A673 (cell line): ENCODE measurements at regions not wholly inside any gene's neighbourhood (a gene's known extent, or its start where the extent isn't known, plus 50 kb on each side); places are given as distances from the start of the nearest gene placed in this dataset.

Experiments used
- EZH2 ChIP-seq: fragments of 200-600 bp; sonication (generic); IDR thresholded peaks from 2 replicates; pipeline ENCODE4 v1.6.1; 2017; ENCODE audit warnings: borderline replicate concordance, low read depth, mild to moderate bottlenecking, mixed read lengths, antibody characterized with exemption, low read length; ENCODE audit not compliant: poor library complexity, severe bottlenecking
- TF ChIP-seq, protein P1 (sequence below): fragments of 300-800, 200-600 bp; sonication (generic); conservative IDR thresholded peaks from 2 replicates; pipeline ENCODE4 v1.5.1; 2017; ENCODE audit warnings: low read depth, mild to moderate bottlenecking, antibody characterized with exemption, low read length, moderate library complexity, mixed read lengths

DNA sequence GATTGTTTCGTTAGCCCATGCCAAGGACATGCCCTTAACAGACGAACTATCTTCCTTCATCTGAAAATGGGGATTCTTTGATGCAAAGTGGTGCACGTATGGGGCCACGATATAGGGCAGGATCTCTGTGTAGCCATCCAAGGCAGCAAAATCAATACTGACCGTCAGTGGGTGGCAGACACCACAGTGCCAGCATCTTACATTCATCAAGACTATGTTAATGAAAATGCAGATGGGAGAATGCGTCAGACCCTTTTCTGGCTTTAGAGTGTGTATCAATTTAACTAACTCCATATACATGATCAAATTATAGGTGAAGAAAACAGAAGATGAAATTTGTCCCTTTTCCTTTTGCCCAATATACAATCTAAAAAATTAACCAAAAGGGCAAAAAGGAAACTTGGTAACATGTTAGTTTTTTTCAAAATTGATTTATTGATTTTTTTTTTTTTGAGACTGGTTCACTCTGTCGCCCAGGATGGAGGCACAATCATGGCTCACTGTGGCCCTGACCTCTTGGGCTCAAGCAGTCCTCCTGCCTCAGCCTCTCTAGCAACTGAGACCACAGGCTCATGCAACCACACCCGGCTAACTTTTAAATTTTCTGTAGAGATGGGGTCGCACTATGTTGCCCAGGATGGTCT lies 169.2 kb upstream of the SPRY4 start:
- TF ChIP-seq, protein P1, sequence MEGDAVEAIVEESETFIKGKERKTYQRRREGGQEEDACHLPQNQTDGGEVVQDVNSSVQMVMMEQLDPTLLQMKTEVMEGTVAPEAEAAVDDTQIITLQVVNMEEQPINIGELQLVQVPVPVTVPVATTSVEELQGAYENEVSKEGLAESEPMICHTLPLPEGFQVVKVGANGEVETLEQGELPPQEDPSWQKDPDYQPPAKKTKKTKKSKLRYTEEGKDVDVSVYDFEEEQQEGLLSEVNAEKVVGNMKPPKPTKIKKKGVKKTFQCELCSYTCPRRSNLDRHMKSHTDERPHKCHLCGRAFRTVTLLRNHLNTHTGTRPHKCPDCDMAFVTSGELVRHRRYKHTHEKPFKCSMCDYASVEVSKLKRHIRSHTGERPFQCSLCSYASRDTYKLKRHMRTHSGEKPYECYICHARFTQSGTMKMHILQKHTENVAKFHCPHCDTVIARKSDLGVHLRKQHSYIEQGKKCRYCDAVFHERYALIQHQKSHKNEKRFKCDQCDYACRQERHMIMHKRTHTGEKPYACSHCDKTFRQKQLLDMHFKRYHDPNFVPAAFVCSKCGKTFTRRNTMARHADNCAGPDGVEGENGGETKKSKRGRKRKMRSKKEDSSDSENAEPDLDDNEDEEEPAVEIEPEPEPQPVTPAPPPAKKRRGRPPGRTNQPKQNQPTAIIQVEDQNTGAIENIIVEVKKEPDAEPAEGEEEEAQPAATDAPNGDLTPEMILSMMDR: no peak
- no peak for TF ChIP-seq EZH2
